GM21360 (cell line): ENCODE measurements at regions not wholly inside any gene's neighbourhood (a gene's known extent, or its start where the extent isn't known, plus 50 kb on each side); places are given as distances from the start of the nearest gene placed in this dataset.

Source experiments
- ATAC-seq: cut with Tn5 transposase; IDR thresholded peaks from one replicate; pipeline ENCODE4 v1.9.1; 2021; ENCODE audit warnings: mild to moderate bottlenecking, moderate library complexity; ENCODE audit not compliant: unreplicated experiment

GRCh38 chr15:69574506-69574905 is 121.9 kb downstream of the RPLP1 start:
- no peak for ATAC-seq

- ATAC-seq = no peak
Measured at GRCh38 chr15:69575387-69575786, 122.8 kb downstream of the RPLP1 start.

- ATAC-seq = no peak
Measured at GRCh38 chr15:69576035-69576526, 123.5 kb downstream of the RPLP1 start.

- ATAC-seq = no peak
Measured at GRCh38 chr15:69576948-69577351, 124.3 kb downstream of the RPLP1 start.

GRCh38 chr15:69577397-69577796 is 124.8 kb downstream of the RPLP1 start:
- no peak for ATAC-seq

GRCh38 chr15:69578252-69578651 is 125.6 kb downstream of the RPLP1 start:
- ATAC-seq = no peak

GRCh38 chr15:69578787-69579583 is 126.4 kb downstream of the RPLP1 start:
- ATAC-seq = no peak

- no peak for ATAC-seq
Measured at GRCh38 chr15:69579950-69580618, 127.5 kb downstream of the RPLP1 start.

GRCh38 chr15:69583626-69584025 is 131.0 kb downstream of the RPLP1 start:
- no peak for ATAC-seq

GRCh38 chr15:69585937-69586336 is 133.3 kb downstream of the RPLP1 start:
- ATAC-seq = no peak

GRCh38 chr15:69586721-69587120 is 134.1 kb downstream of the RPLP1 start:
- ATAC-seq = no peak

- no peak for ATAC-seq
Measured at GRCh38 chr15:69587723-69588426, 135.3 kb downstream of the RPLP1 start.

- no peak for ATAC-seq
Measured at GRCh38 chr15:69590201-69590710, 137.6 kb downstream of the RPLP1 start.

GRCh38 chr15:69590932-69591524 is 138.4 kb downstream of the RPLP1 start:
- no peak for ATAC-seq

GRCh38 chr15:69591905-69592508 is 139.4 kb downstream of the RPLP1 start:
- no peak for ATAC-seq

- ATAC-seq = no peak
Measured at GRCh38 chr15:69592954-69593353, 140.3 kb downstream of the RPLP1 start.

GRCh38 chr15:69593488-69593887 is 140.9 kb downstream of the RPLP1 start:
- ATAC-seq = no peak

GRCh38 chr15:69593981-69594966 is 141.7 kb downstream of the RPLP1 start:
- ATAC-seq = no peak

GRCh38 chr15:69595009-69595791 is 142.6 kb downstream of the RPLP1 start:
- ATAC-seq = no peak
